ENCODE measurements at regions not wholly inside any gene's neighbourhood (a gene's known extent, or its start where the extent isn't known, plus 50 kb on each side); places are given as distances from the start of the nearest gene placed in this dataset.

GRCh38 chr14:87161502-87161901, 831.5 kb downstream of the GALC start:
- DNase-seq (ENCODE audit: low spot score): no peak

GRCh38 chr14:87160989-87161388, 832.0 kb downstream of the GALC start:
- no peak for DNase-seq (ENCODE audit: low spot score)

- no peak for DNase-seq (ENCODE audit: low spot score)
These were observed 834.7 kb downstream of the GALC start for GRCh38 chr14:87158283-87158682.

GRCh38 chr14:87156878-87157277, 836.1 kb downstream of the GALC start:
- DNase-seq (ENCODE audit: low spot score): no peak

GRCh38 chr14:87155856-87156488, 837.0 kb downstream of the GALC start:
- no peak for DNase-seq (ENCODE audit: low spot score)

GRCh38 chr14:87153901-87154300, 839.1 kb downstream of the GALC start:
- DNase-seq (ENCODE audit: low spot score): no peak

- no peak for DNase-seq (ENCODE audit: low spot score)
These were observed 839.6 kb downstream of the GALC start for GRCh38 chr14:87153391-87153790.

GRCh38 chr14:87152693-87153092, 840.3 kb downstream of the GALC start:
- no peak for DNase-seq (ENCODE audit: low spot score)

- DNase-seq (ENCODE audit: low spot score): no peak
These were observed 843.2 kb downstream of the GALC start for GRCh38 chr14:87149583-87150354.

GRCh38 chr14:87148655-87149054, 844.3 kb downstream of the GALC start:
- no peak for DNase-seq (ENCODE audit: low spot score)

- DNase-seq (ENCODE audit: low spot score): no peak
These were observed 850.3 kb downstream of the GALC start for GRCh38 chr14:87142551-87143211.

GRCh38 chr14:87141801-87142200, 851.2 kb downstream of the GALC start:
- DNase-seq (ENCODE audit: low spot score): no peak

- no peak for DNase-seq (ENCODE audit: low spot score)
These were observed 853.7 kb downstream of the GALC start for GRCh38 chr14:87139299-87139698.

GRCh38 chr14:87133073-87133801, 859.7 kb downstream of the GALC start:
- DNase-seq (ENCODE audit: low spot score): peak; percentile 57

GRCh38 chr14:87131879-87132278, 861.1 kb downstream of the GALC start:
- DNase-seq (ENCODE audit: low spot score): no peak

- no peak for DNase-seq (ENCODE audit: low spot score)
These were observed 870.8 kb downstream of the GALC start for GRCh38 chr14:87122166-87122565.

- DNase-seq (ENCODE audit: low spot score): no peak
These were observed 871.3 kb downstream of the GALC start for GRCh38 chr14:87121716-87122115.

- DNase-seq (ENCODE audit: low spot score): no peak
These were observed 877.7 kb downstream of the GALC start for GRCh38 chr14:87115234-87115633.

GRCh38 chr14:87113286-87113685, 879.7 kb downstream of the GALC start:
- DNase-seq (ENCODE audit: low spot score): no peak

GRCh38 chr14:87111741-87112140, 881.2 kb downstream of the GALC start:
- no peak for DNase-seq (ENCODE audit: low spot score)

GRCh38 chr14:87111126-87111525, 881.9 kb downstream of the GALC start:
- no peak for DNase-seq (ENCODE audit: low spot score)

GRCh38 chr14:87109271-87109670, 883.7 kb downstream of the GALC start:
- no peak for DNase-seq (ENCODE audit: low spot score)

- peak; percentile 85 for DNase-seq (ENCODE audit: low spot score)
These were observed 884.3 kb downstream of the GALC start for GRCh38 chr14:87108726-87109125.
